Karpas-422 (cell line): ENCODE measurements at regions not wholly inside any gene's neighbourhood (a gene's known extent, or its start where the extent isn't known, plus 50 kb on each side); places are given as distances from the start of the nearest gene placed in this dataset.
A peak's percentile ranks its signal among the peaks of the same experiment; 100 is the strongest.
"Not testable (repeated sequence)": the region's sequence is repeated elsewhere in the genome, so short reads cannot be mapped to it uniquely, and the experiment has no call there.

ENCODE experiments used
- DNase-seq: peaks from one replicate; pipeline ENCODE4 v3.0.0-alpha.2; 2015
- H2AFZ ChIP-seq: fragments of 200-600 bp; sonication (generic); 2 replicates; pipeline ENCODE4 v1.6.1; 2014; ENCODE audit warnings: antibody characterized with exemption, low read length, mixed read lengths
- H3K27ac ChIP-seq: fragments of 200-600 bp; sonication (generic); 2 replicates; pipeline ENCODE4 v1.5.1; 2014; ENCODE audit warnings: mild to moderate bottlenecking, low read length, moderate library complexity
- H3K27me3 ChIP-seq: fragments of 200-600 bp; sonication (generic); 2 replicates; pipeline ENCODE4 v1.6.1; 2014; ENCODE audit warnings: low read length, mixed read lengths
- H3K36me3 ChIP-seq: fragments of 200-600 bp; sonication (generic); 2 replicates; pipeline ENCODE4 v1.6.1; 2014; ENCODE audit warnings: low read length, mixed read lengths; ENCODE audit not compliant: insufficient read depth
- H3K4me1 ChIP-seq: fragments of 200-600 bp; sonication (generic); 2 replicates; pipeline ENCODE4 v1.6.1; 2014; ENCODE audit warnings: mild to moderate bottlenecking, low read length, mixed read lengths
- H3K4me2 ChIP-seq: fragments of 200-600 bp; sonication (generic); 2 replicates; pipeline ENCODE4 v1.6.1; 2014; ENCODE audit warnings: low read length, low read depth, mild to moderate bottlenecking; ENCODE audit not compliant: poor library complexity, severe bottlenecking
- H3K4me3 ChIP-seq: fragments of 200-600 bp; sonication (generic); 2 replicates; pipeline ENCODE4 v1.5.1; 2014; ENCODE audit warnings: mild to moderate bottlenecking, antibody characterized with exemption, low read length, mixed read lengths
- H3K79me2 ChIP-seq: fragments of 200-600 bp; sonication (generic); 2 replicates; pipeline ENCODE4 v1.6.1; 2014; ENCODE audit warnings: mild to moderate bottlenecking, low read length, mixed read lengths
- H3K9ac ChIP-seq: fragments of 200-600 bp; sonication (generic); 2 replicates; pipeline ENCODE4 v1.6.0; 2014; ENCODE audit warnings: low read length
- H3K9me2 ChIP-seq: fragments of 200-600 bp; sonication (generic), shearing (Covaris generic); replicated peaks from 2 replicates; pipeline ENCODE4 v1.6.0; 2014; ENCODE audit warnings: mild to moderate bottlenecking, low read length, moderate library complexity; ENCODE audit not compliant: insufficient read depth
- H3K9me3 ChIP-seq: fragments of 300-700, 200-600 bp; sonication (generic); 2 replicates; pipeline ENCODE4 v1.6.1; 2014; ENCODE audit warnings: low read length, mixed read lengths
- H4K20me1 ChIP-seq: fragments of 200-600 bp; sonication (generic); 2 replicates; pipeline ENCODE4 v1.6.1; 2014; ENCODE audit warnings: mild to moderate bottlenecking, antibody characterized with exemption, low read length, low read depth; ENCODE audit not compliant: insufficient read depth

DNA sequence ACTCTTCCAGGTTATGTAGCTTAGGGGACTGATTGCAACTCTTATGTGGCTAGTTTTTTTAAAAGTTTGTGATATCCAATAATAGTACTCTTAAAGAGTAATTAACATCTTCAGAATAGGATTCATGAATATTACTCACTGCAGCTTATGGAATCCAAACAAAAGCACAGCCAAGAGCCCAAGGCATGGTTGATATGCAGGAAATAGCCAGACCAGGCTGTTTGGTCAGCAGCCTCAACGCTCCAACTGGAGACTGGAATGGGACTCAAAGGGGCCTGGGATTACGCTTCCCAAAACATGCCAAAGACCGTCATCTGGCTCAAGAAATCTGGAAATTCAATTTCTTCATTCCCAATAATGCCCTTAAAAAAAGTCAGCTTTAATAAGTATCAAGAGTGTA lies 268.6 kb downstream of the SEC61B start:
- Histone ChIP-seq H3K36me3 (no peaks in the 10 kb centered on the region), H3K4me1 (no peaks in the 10 kb centered on the region), H3K4me2 (no peak overlapping the region), H3K4me3 (no peak overlapping the region), H4K20me1 (no peaks in the 10 kb centered on the region), H2AFZ (no peak overlapping the region), H3K27me3 (no peaks in the 10 kb centered on the region), H3K27ac (no peak overlapping the region), H3K79me2 (no peaks in the 10 kb centered on the region), H3K9me2 (no peaks in the 10 kb centered on the region), H3K9ac (no peak overlapping the region), H3K9me3 (no peaks in the 10 kb centered on the region)
- DNase-seq: no peak

DNA sequence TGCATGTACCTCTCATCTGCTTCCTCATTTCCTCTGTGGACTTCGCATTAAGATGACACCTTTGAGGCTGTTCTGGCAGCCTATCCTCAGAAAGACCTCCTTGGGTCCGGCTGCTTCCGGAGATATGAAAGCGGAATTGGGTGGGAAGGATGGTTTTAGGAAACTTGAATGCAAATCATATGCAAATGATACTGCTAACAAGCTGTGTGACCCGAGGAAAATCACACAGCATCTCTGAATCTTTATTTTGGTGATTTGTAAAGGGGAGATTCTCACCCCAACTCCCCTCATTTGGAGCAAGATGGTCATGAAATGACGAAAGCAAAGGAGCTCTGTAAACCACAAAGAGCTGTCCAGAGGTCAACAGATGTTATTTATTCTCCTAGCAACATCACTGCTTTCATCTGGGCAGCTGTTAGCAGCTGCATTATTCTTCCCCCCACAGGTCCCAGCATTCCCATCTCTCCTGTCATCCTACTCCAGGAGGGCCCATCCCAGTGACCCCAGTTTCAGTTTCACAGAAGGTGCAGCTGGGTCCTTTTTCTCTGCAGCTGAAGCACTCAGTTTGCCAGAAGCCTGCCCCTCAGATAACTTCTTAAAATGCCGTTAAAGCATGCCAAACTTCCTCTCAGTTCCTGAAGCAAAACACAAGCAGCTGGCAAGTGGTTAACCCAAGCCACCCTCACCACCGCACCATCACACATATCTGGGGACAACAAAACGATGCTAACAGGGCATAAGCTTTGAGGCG lies 269.5 kb downstream of the SEC61B start:
- Histone ChIP-seq H3K4me1 (no peaks in the 10 kb centered on the region), H3K36me3 (no peaks in the 10 kb centered on the region), H3K27ac (no peak overlapping the region), H3K27me3 (no peaks in the 10 kb centered on the region), H2AFZ (no peak overlapping the region), H4K20me1 (no peaks in the 10 kb centered on the region), H3K9me3 (no peaks in the 10 kb centered on the region), H3K4me2 (no peak overlapping the region), H3K9me2 (no peaks in the 10 kb centered on the region), H3K4me3 (no peak overlapping the region), H3K79me2 (no peaks in the 10 kb centered on the region), H3K9ac (no peak overlapping the region)
- DNase-seq: no peak

- H3K36me3 ChIP-seq: no peaks in the 10 kb centered on the region
- H3K27me3 ChIP-seq: no peaks in the 10 kb centered on the region
- H3K79me2 ChIP-seq: no peaks in the 10 kb centered on the region
- no peak overlapping the region for H3K4me3 ChIP-seq
- H3K27ac ChIP-seq: no peak overlapping the region
- H3K4me1 ChIP-seq: no peaks in the 10 kb centered on the region
- H3K9ac ChIP-seq: no peak overlapping the region
- H4K20me1 ChIP-seq: no peaks in the 10 kb centered on the region
- H3K9me2 ChIP-seq: no peaks in the 10 kb centered on the region
- no peaks in the 10 kb centered on the region for H3K9me3 ChIP-seq
- peak; percentile 15 for DNase-seq
- H2AFZ ChIP-seq: no peak overlapping the region
- no peak overlapping the region for H3K4me2 ChIP-seq
These were observed 275.6 kb downstream of the SEC61B start for GRCh38 chr9:99497641-99498040.

- not testable (repeated sequence) for H3K27ac ChIP-seq, H3K9me2 ChIP-seq, H4K20me1 ChIP-seq, H3K79me2 ChIP-seq, H3K4me3 ChIP-seq, DNase-seq, H3K4me2 ChIP-seq, H3K36me3 ChIP-seq, H2AFZ ChIP-seq, H3K4me1 ChIP-seq, H3K9ac ChIP-seq, H3K27me3 ChIP-seq, H3K9me3 ChIP-seq
These were observed 276.9 kb downstream of the SEC61B start for GRCh38 chr9:99498979-99499378.

- H3K9me3 ChIP-seq: no peaks in the 10 kb centered on the region
- peaks cover 12% of the 10 kb centered on the region for H3K4me1 ChIP-seq
- DNase-seq: no peak
- H3K9me2 ChIP-seq: no peaks in the 10 kb centered on the region
- no peak overlapping the region for H3K4me2 ChIP-seq
- H4K20me1 ChIP-seq: no peaks in the 10 kb centered on the region
- H3K27me3 ChIP-seq: no peaks in the 10 kb centered on the region
- H3K79me2 ChIP-seq: no peaks in the 10 kb centered on the region
- no peaks in the 10 kb centered on the region for H3K36me3 ChIP-seq
- no peak overlapping the region for H2AFZ ChIP-seq
- H3K4me3 ChIP-seq: no peak overlapping the region
- no peak overlapping the region for H3K27ac ChIP-seq
- no peak overlapping the region for H3K9ac ChIP-seq
These were observed 283.9 kb downstream of the SEC61B start for GRCh38 chr9:99505936-99506335.

- no peaks in the 10 kb centered on the region for H3K36me3 ChIP-seq
These were observed 284.8 kb downstream of the SEC61B start for GRCh38 chr9:99506747-99507348.

DNA sequence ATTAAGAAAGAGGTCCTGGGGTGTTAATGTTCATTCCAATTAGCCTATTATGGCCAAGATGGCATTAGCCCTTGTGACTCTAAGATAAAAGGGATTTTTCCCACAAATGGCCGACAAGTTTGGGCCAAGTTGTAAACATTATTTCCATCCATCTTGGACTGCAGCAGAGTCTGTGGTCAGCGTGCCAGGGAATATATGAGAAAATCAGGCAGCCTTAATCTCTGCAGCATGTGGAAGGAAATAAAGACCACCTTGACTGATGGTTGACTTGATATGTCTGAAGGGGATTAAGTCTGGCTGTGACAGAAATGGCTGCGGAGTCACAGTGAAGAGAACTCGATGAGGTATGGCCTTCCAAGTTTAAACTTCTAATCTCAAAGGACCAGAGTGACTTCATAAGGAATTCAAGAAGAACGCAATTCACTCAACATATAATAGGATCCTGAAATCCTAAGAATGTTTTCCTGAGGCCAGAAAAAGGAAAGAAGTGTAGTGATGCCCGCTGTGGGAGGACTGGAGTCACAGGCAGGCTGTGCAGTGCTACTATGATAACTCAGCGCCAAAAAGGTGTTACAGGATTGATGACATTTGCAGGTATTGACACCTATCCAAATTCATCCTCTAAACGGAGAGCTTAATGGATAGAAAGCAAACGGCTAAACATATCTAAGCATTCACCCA lies 287.1 kb downstream of the SEC61B start:
- Histone ChIP-seq H3K9me3 (no peaks in the 10 kb centered on the region), H3K36me3 (no peaks in the 10 kb centered on the region), H4K20me1 (no peaks in the 10 kb centered on the region), H3K9me2 (no peaks in the 10 kb centered on the region), H3K27me3 (no peaks in the 10 kb centered on the region), H2AFZ (no peak overlapping the region), H3K4me3 (no peak overlapping the region), H3K4me1 (peaks cover 12% of the 10 kb centered on the region), H3K9ac (no peak overlapping the region), H3K4me2 (no peak overlapping the region), H3K79me2 (no peaks in the 10 kb centered on the region), H3K27ac (no peak overlapping the region)
- no peak for DNase-seq

More at GRCh38 chr9:99506747-99507348, 284.8 kb downstream of the SEC61B start:
- Histone ChIP-seq H3K4me2 (no peak overlapping the region), H4K20me1 (no peaks in the 10 kb centered on the region), H3K9me3 (no peaks in the 10 kb centered on the region), H3K4me3 (no peak overlapping the region), H3K9ac (no peak overlapping the region), H2AFZ (no peak overlapping the region), H3K27ac (no peak overlapping the region), H3K9me2 (no peaks in the 10 kb centered on the region), H3K4me1 (peaks cover 12% of the 10 kb centered on the region), H3K79me2 (no peaks in the 10 kb centered on the region), H3K27me3 (no peaks in the 10 kb centered on the region)
- no peak for DNase-seq

- no peak overlapping the region for H2AFZ ChIP-seq
These were observed 287.9 kb downstream of the SEC61B start for GRCh38 chr9:99509900-99510535.

More at GRCh38 chr9:99509900-99510535, 287.9 kb downstream of the SEC61B start:
- Histone ChIP-seq H4K20me1 (no peaks in the 10 kb centered on the region), H3K9me3 (no peaks in the 10 kb centered on the region), H3K9me2 (no peaks in the 10 kb centered on the region), H3K4me1 (peaks cover 12% of the 10 kb centered on the region), H3K4me3 (no peak overlapping the region), H3K4me2 (no peak overlapping the region), H3K79me2 (no peaks in the 10 kb centered on the region), H3K9ac (no peak overlapping the region), H3K27me3 (no peaks in the 10 kb centered on the region), H3K36me3 (no peaks in the 10 kb centered on the region), H3K27ac (no peak overlapping the region)
- peak; percentile 50 for DNase-seq
